ENCODE measurements at regions not wholly inside any gene's neighbourhood (a gene's known extent, or its start where the extent isn't known, plus 50 kb on each side); places are given as distances from the start of the nearest gene placed in this dataset.

DNA sequence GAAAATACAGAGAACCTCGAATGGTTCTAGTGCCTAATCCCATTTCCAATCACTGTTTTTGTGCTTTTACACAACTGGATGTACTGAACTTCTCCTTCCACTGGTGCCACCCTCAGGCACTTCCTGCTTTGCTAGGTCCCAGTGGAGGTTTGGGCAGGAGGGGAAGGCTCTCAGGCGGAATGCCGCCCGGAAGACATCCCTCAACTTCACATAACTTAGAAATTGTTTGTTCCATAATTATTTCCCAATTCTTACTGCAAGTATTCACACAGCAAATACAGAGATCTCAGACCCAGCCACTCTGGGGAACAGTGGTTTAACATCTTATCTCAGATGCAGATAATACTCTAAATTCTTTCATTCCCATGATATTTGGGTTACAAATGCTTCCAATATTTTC, 195.7 kb upstream of the IPO5 start:
- Histone ChIP-seq H3K4me3 (ENCODE audit: insufficient read depth, low read depth, low read length) (no peak overlapping the region), H3K4me2 (ENCODE audit: low read depth, low read length) (no peak overlapping the region), H4K5ac (ENCODE audit: low read depth, low read length) (no peak overlapping the region), H2BK20ac (ENCODE audit: low read depth, low read length) (no peak overlapping the region), H3K9me3 (ENCODE audit: control insufficient read depth, insufficient read depth, low read length) (no peaks in the 10 kb centered on the region), H3K36me3 (ENCODE audit: control insufficient read depth, insufficient read depth, low read length) (no peaks in the 10 kb centered on the region), H4K8ac (ENCODE audit: low read depth in 2 of 2, low read length in 2 of 2) (no peak overlapping the region), H2BK120ac (ENCODE audit: low read depth, low read length) (no peak overlapping the region), H3K18ac (ENCODE audit: low read depth, low read length) (no peak overlapping the region), H2AK9ac (replicated peaks; ENCODE audit: low read depth, low read length, poor library complexity) (no peak overlapping the region), H3K27ac (ENCODE audit: insufficient read depth, low read length) (no peak overlapping the region), H4K91ac (ENCODE audit: insufficient read depth, low read depth, low read length) (no peak overlapping the region), H4K20me1 (ENCODE audit: insufficient read depth, low read length) (no peaks in the 10 kb centered on the region), H3K23ac (ENCODE audit: low read depth, low read length) (no peak overlapping the region), H2AK5ac (ENCODE audit: low read depth, low read length) (no peak overlapping the region), H3K9me1 (ENCODE audit: insufficient read depth, low read length) (no peaks in the 10 kb centered on the region), H2AFZ (replicated peaks; ENCODE audit: low read length, poor library complexity) (no peak overlapping the region), H3K56ac (ENCODE audit: extremely low read depth, insufficient read depth, low read length) (no peak overlapping the region), H2BK5ac (ENCODE audit: low read depth, low read length, poor library complexity, severe bottlenecking) (no peak overlapping the region), H3K79me1 (ENCODE audit: low read depth in 1 of 2, low read length in 2 of 2) (no peaks in the 10 kb centered on the region), H2BK15ac (ENCODE audit: low read depth, low read length) (no peak overlapping the region), H3K4me1 (ENCODE audit: control insufficient read depth, insufficient read depth, low read length) (no peaks in the 10 kb centered on the region), H3K9ac (ENCODE audit: low read depth, low read length) (no peak overlapping the region), H3K4ac (ENCODE audit: low read depth, low read length) (no peak overlapping the region), H3K27me3 (ENCODE audit: control insufficient read depth, insufficient read depth, low read length) (peaks cover 3% of the 10 kb centered on the region; the same call in 1 of the 2 replicates), H3K14ac (replicated peaks; ENCODE audit: low read depth, low read length) (no peak overlapping the region)
- dilution Hi-C loops (cut with HindIII; ENCODE audit: low sequenced_read_pairs, unreplicated experiment) (no loop called here), intact Hi-C loops (cut with micrococcal nuclease) (no loop called here), in situ Hi-C loops (cut with MboI; ENCODE audit: low sequenced_read_pairs) (no loop called here)
- ATAC-seq (ENCODE audit: low read depth) (no peak), DNase-seq (no peak)
- WGBS, 2 experiments (ENCODE audit: extremely low coverage in 2 of 2, insufficient read length in 1 of 2) = no CpG with 5 or more reads among the region's 4 CpGs
- TF ChIP-seq, protein P1, sequence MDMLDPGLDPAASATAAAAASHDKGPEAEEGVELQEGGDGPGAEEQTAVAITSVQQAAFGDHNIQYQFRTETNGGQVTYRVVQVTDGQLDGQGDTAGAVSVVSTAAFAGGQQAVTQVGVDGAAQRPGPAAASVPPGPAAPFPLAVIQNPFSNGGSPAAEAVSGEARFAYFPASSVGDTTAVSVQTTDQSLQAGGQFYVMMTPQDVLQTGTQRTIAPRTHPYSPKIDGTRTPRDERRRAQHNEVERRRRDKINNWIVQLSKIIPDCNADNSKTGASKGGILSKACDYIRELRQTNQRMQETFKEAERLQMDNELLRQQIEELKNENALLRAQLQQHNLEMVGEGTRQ (IDR thresholded peaks at IDR 0.05; ENCODE audit: low read depth, low read length) = no peak
- TF ChIP-seq, protein P2, sequence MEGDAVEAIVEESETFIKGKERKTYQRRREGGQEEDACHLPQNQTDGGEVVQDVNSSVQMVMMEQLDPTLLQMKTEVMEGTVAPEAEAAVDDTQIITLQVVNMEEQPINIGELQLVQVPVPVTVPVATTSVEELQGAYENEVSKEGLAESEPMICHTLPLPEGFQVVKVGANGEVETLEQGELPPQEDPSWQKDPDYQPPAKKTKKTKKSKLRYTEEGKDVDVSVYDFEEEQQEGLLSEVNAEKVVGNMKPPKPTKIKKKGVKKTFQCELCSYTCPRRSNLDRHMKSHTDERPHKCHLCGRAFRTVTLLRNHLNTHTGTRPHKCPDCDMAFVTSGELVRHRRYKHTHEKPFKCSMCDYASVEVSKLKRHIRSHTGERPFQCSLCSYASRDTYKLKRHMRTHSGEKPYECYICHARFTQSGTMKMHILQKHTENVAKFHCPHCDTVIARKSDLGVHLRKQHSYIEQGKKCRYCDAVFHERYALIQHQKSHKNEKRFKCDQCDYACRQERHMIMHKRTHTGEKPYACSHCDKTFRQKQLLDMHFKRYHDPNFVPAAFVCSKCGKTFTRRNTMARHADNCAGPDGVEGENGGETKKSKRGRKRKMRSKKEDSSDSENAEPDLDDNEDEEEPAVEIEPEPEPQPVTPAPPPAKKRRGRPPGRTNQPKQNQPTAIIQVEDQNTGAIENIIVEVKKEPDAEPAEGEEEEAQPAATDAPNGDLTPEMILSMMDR (conservative IDR thresholded peaks at IDR 0.05; ENCODE audit: low read depth, low read length) = no peak
- TF ChIP-seq CEBPB (IDR thresholded peaks at IDR 0.05; ENCODE audit: low read depth, low read length) (no peak), MAFK (IDR thresholded peaks at IDR 0.05; ENCODE audit: low read depth, low read length) (no peak), FOS (IDR thresholded peaks at IDR 0.05; ENCODE audit: low read depth, low read length) (no peak), SMC3 (IDR thresholded peaks at IDR 0.05; ENCODE audit: low read depth, low read length) (no peak)
- POLR2A ChIA-PET (ENCODE audit: unreplicated experiment) = no interaction called here
- CTCF ChIA-PET = no interaction called here
- BruUV-seq (replicated peaks) = no TSS peak
